HEK293 (cell line): ENCODE measurements at regions not wholly inside any gene's neighbourhood (a gene's known extent, or its start where the extent isn't known, plus 50 kb on each side); places are given as distances from the start of the nearest gene placed in this dataset.

Source experiments
- BCL11A ChIP-seq: fragments of 450-650 bp; formaldehyde crosslinking; IDR thresholded peaks from 2 replicates; pipeline ENCODE4 v1.5.1; 2016; ENCODE audit warnings: low read depth, missing biosample characterization, missing genetic modification characterization
- TCF7L2 ChIP-seq: IDR thresholded peaks from 2 replicates; pipeline ENCODE4 v1.6.1; 2011; ENCODE audit warnings: low read depth, mild to moderate bottlenecking, inconsistent platforms, low read length, moderate library complexity, borderline replicate concordance
- ZBTB8A ChIP-seq: fragments of 450-650 bp; formaldehyde crosslinking; IDR thresholded peaks from 2 replicates; pipeline ENCODE4 v1.5.1; 2016; ENCODE audit warnings: missing biosample characterization, missing genetic modification characterization
- ZNF121 ChIP-seq: fragments of 450-650 bp; formaldehyde crosslinking; IDR thresholded peaks from 2 replicates; pipeline ENCODE4 v1.5.1; 2016; ENCODE audit warnings: missing biosample characterization, missing genetic modification characterization
- ZNF140 ChIP-seq: fragments of 450-650 bp; formaldehyde crosslinking; IDR thresholded peaks from 2 replicates; pipeline ENCODE4 v1.5.1; 2016; ENCODE audit warnings: missing biosample characterization, missing genetic modification characterization
- ZNF146 ChIP-seq: fragments of 450-650 bp; formaldehyde crosslinking; IDR thresholded peaks from 2 replicates; pipeline ENCODE4 v1.5.1; 2016; ENCODE audit warnings: missing biosample characterization, missing genetic modification characterization
- ZNF394 ChIP-seq: fragments of 450-650 bp; formaldehyde crosslinking; IDR thresholded peaks from 2 replicates; pipeline ENCODE4 v1.5.1; 2016; ENCODE audit warnings: missing biosample characterization, missing genetic modification characterization, mild to moderate bottlenecking, moderate library complexity, borderline replicate concordance
- ZNF404 ChIP-seq: fragments of 450-650 bp; formaldehyde crosslinking; IDR thresholded peaks from 2 replicates; pipeline ENCODE4 v1.5.1; 2017; ENCODE audit warnings: missing biosample characterization, missing genetic modification characterization
- TF ChIP-seq, protein P1 (sequence below): fragments of 450-650 bp; formaldehyde crosslinking; IDR thresholded peaks from 2 replicates; pipeline ENCODE4 v1.5.1; 2016; ENCODE audit warnings: missing biosample characterization, missing genetic modification characterization
- TF ChIP-seq, protein P2 (sequence below): fragments of 450-650 bp; formaldehyde crosslinking; IDR thresholded peaks from 2 replicates; pipeline ENCODE4 v1.5.1; 2016; ENCODE audit warnings: missing biosample characterization, missing genetic modification characterization

- TF ChIP-seq BCL11A = no peak
- TF ChIP-seq ZNF394 = no peak
- no peak for TF ChIP-seq ZBTB8A (tag by site-specific recombination)
- TF ChIP-seq, protein P1, sequence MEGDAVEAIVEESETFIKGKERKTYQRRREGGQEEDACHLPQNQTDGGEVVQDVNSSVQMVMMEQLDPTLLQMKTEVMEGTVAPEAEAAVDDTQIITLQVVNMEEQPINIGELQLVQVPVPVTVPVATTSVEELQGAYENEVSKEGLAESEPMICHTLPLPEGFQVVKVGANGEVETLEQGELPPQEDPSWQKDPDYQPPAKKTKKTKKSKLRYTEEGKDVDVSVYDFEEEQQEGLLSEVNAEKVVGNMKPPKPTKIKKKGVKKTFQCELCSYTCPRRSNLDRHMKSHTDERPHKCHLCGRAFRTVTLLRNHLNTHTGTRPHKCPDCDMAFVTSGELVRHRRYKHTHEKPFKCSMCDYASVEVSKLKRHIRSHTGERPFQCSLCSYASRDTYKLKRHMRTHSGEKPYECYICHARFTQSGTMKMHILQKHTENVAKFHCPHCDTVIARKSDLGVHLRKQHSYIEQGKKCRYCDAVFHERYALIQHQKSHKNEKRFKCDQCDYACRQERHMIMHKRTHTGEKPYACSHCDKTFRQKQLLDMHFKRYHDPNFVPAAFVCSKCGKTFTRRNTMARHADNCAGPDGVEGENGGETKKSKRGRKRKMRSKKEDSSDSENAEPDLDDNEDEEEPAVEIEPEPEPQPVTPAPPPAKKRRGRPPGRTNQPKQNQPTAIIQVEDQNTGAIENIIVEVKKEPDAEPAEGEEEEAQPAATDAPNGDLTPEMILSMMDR (tag by site-specific recombination) = no peak
- TF ChIP-seq, protein P2, sequence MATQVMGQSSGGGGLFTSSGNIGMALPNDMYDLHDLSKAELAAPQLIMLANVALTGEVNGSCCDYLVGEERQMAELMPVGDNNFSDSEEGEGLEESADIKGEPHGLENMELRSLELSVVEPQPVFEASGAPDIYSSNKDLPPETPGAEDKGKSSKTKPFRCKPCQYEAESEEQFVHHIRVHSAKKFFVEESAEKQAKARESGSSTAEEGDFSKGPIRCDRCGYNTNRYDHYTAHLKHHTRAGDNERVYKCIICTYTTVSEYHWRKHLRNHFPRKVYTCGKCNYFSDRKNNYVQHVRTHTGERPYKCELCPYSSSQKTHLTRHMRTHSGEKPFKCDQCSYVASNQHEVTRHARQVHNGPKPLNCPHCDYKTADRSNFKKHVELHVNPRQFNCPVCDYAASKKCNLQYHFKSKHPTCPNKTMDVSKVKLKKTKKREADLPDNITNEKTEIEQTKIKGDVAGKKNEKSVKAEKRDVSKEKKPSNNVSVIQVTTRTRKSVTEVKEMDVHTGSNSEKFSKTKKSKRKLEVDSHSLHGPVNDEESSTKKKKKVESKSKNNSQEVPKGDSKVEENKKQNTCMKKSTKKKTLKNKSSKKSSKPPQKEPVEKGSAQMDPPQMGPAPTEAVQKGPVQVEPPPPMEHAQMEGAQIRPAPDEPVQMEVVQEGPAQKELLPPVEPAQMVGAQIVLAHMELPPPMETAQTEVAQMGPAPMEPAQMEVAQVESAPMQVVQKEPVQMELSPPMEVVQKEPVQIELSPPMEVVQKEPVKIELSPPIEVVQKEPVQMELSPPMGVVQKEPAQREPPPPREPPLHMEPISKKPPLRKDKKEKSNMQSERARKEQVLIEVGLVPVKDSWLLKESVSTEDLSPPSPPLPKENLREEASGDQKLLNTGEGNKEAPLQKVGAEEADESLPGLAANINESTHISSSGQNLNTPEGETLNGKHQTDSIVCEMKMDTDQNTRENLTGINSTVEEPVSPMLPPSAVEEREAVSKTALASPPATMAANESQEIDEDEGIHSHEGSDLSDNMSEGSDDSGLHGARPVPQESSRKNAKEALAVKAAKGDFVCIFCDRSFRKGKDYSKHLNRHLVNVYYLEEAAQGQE (tag by site-specific recombination) = no peak
- no peak for TF ChIP-seq ZNF140 (tag by site-specific recombination)
- TF ChIP-seq TCF7L2 = no peak
- no peak for TF ChIP-seq ZNF404 (tag by site-specific recombination)
- TF ChIP-seq ZNF121 (tag by site-specific recombination) = no peak
- no peak for TF ChIP-seq ZNF146 (tag by site-specific recombination)
Observed at GRCh38 chr20:56952258-56953047, 314.0 kb downstream of the BMP7 start.
